DND-41 (cell line): ENCODE measurements at regions not wholly inside any gene's neighbourhood (a gene's known extent, or its start where the extent isn't known, plus 50 kb on each side); places are given as distances from the start of the nearest gene placed in this dataset.

Experiments used
- CTCF ChIP-seq: IDR thresholded peaks from 2 replicates; pipeline ENCODE4 v1.5.1; 2012; ENCODE audit warnings: borderline replicate concordance, low read length, moderate library complexity, mild to moderate bottlenecking; ENCODE audit not compliant: poor library complexity, severe bottlenecking; ENCODE audit errors: extremely low read depth
- EZH2 ChIP-seq: IDR thresholded peaks from 3 replicates; pipeline ENCODE4 v1.6.1; 2012; ENCODE audit warnings: borderline replicate concordance, low read depth, mild to moderate bottlenecking, moderate library complexity, low read length, inconsistent platforms; ENCODE audit not compliant: severe bottlenecking

GRCh38 chr2:163414121-163414520 is 321.7 kb downstream of the FIGN start:
- TF ChIP-seq CTCF (no peak), EZH2 (no peak)
